H9 (cell line): ENCODE measurements at regions not wholly inside any gene's neighbourhood (a gene's known extent, or its start where the extent isn't known, plus 50 kb on each side); places are given as distances from the start of the nearest gene placed in this dataset.

Source experiments
- DNase-seq: peaks from one replicate; pipeline ENCODE4 v3.0.0-alpha.2; 2017
- H2AFZ ChIP-seq: one replicate; pipeline ENCODE4 v1.6.1; 2013; ENCODE audit warnings: mild to moderate bottlenecking, low read length, control low read depth, moderate library complexity
- H2AK5ac ChIP-seq: 2 replicates; pipeline ENCODE4 v1.6.1; 2013; ENCODE audit warnings: low read length, control low read depth, mixed read lengths; ENCODE audit not compliant: insufficient read length
- H2BK120ac ChIP-seq: one replicate; pipeline ENCODE4 v1.6.1; 2013; ENCODE audit warnings: low read depth, mild to moderate bottlenecking, low read length, control low read depth, inconsistent platforms; ENCODE audit not compliant: poor library complexity, severe bottlenecking
- H2BK12ac ChIP-seq: 2 replicates; pipeline ENCODE4 v1.6.1; 2013; ENCODE audit warnings: low read length, control low read depth, mixed read lengths, low read depth; ENCODE audit not compliant: insufficient read length
- H2BK15ac ChIP-seq: 2 replicates; pipeline ENCODE4 v1.6.1; 2013; ENCODE audit warnings: low read depth, low read length, control low read depth
- H2BK20ac ChIP-seq: one replicate; pipeline ENCODE4 v1.6.1; 2013; ENCODE audit warnings: low read depth, mild to moderate bottlenecking, low read length, control low read depth, inconsistent platforms; ENCODE audit not compliant: poor library complexity, severe bottlenecking
- H2BK5ac ChIP-seq: 2 replicates; pipeline ENCODE4 v1.6.1; 2013; ENCODE audit warnings: low read length, control low read depth, mixed read lengths; ENCODE audit not compliant: insufficient read length
- H3K14ac ChIP-seq: 2 replicates; pipeline ENCODE4 v1.6.1; 2013; ENCODE audit warnings: low read length, control low read depth; ENCODE audit not compliant: insufficient read depth
- H3K18ac ChIP-seq: 2 replicates; pipeline ENCODE4 v1.6.1; 2013; ENCODE audit warnings: low read depth, mild to moderate bottlenecking, mixed read lengths, low read length, control low read depth; ENCODE audit not compliant: insufficient read length
- H3K23ac ChIP-seq: 2 replicates; pipeline ENCODE4 v1.6.1; 2013; ENCODE audit warnings: low read length, control low read depth, mixed read lengths, low read depth; ENCODE audit not compliant: insufficient read length
- H3K23me2 ChIP-seq: 2 replicates; pipeline ENCODE4 v1.6.1; 2013; ENCODE audit warnings: low read depth, mild to moderate bottlenecking, mixed read lengths, low read length, control low read depth; ENCODE audit not compliant: insufficient read length, poor library complexity, severe bottlenecking
- H3K27ac ChIP-seq: 2 replicates; pipeline ENCODE4 v1.5.1; 2013; ENCODE audit warnings: low read length, control low read depth, mixed read lengths, low read depth; ENCODE audit not compliant: insufficient read length
- H3K27me3 ChIP-seq: 2 replicates; pipeline ENCODE4 v1.6.1; 2013; ENCODE audit warnings: low read length, control low read depth, inconsistent platforms; ENCODE audit not compliant: insufficient read depth
- H3K4ac ChIP-seq: 2 replicates; pipeline ENCODE4 v1.6.1; 2013; ENCODE audit warnings: low read depth, mild to moderate bottlenecking, control low read depth, inconsistent platforms, low read length, moderate library complexity
- H3K4me1 ChIP-seq: 2 replicates; pipeline ENCODE4 v1.6.1; 2013; ENCODE audit warnings: low read length, control low read depth, inconsistent platforms; ENCODE audit not compliant: insufficient read depth
- H3K4me2 ChIP-seq: 2 replicates; pipeline ENCODE4 v1.6.1; 2013; ENCODE audit warnings: low read length, control low read depth, mixed read lengths; ENCODE audit not compliant: insufficient read length, insufficient read depth
- H3K56ac ChIP-seq: 2 replicates; pipeline ENCODE4 v1.6.1; 2013; ENCODE audit warnings: low read depth, mild to moderate bottlenecking, mixed read lengths, low read length, control low read depth; ENCODE audit not compliant: insufficient read length
- H3K79me1 ChIP-seq: 2 replicates; pipeline ENCODE4 v1.6.1; 2013; ENCODE audit warnings: low read depth, mild to moderate bottlenecking, moderate library complexity, low read length, control low read depth, inconsistent platforms; ENCODE audit not compliant: insufficient read depth, poor library complexity, severe bottlenecking
- H3K79me2 ChIP-seq: 2 replicates; pipeline ENCODE4 v1.6.1; 2013; ENCODE audit warnings: low read length, control low read depth, inconsistent platforms; ENCODE audit not compliant: insufficient read depth
- H3K9ac ChIP-seq: 2 replicates; pipeline ENCODE4 v1.6.1; 2013; ENCODE audit warnings: low read length, control low read depth, mixed read lengths; ENCODE audit not compliant: insufficient read length; ENCODE audit errors: extremely low read depth
- H3K9me3 ChIP-seq: one replicate; pipeline ENCODE4 v1.6.1; 2013; ENCODE audit warnings: low read depth, low read length, inconsistent platforms; ENCODE audit not compliant: control insufficient read depth
- H3T11ph ChIP-seq: one replicate; pipeline ENCODE4 v1.6.1; 2013; ENCODE audit warnings: mild to moderate bottlenecking, low read length, control low read depth, inconsistent platforms
- H4K20me1 ChIP-seq: one replicate; pipeline ENCODE4 v1.6.1; 2013; ENCODE audit not compliant: control insufficient read depth, insufficient read length, insufficient read depth
- H4K5ac ChIP-seq: 2 replicates; pipeline ENCODE4 v1.6.1; 2013; ENCODE audit warnings: low read depth, mild to moderate bottlenecking, mixed read lengths, low read length, control low read depth; ENCODE audit not compliant: insufficient read length
- H4K8ac ChIP-seq: replicated peaks from 2 replicates; pipeline ENCODE4 v1.6.1; 2013; ENCODE audit warnings: low read length, control low read depth, mixed read lengths, low read depth; ENCODE audit not compliant: insufficient read length
- H4K91ac ChIP-seq: 2 replicates; pipeline ENCODE4 v1.6.1; 2013; ENCODE audit warnings: low read depth, mild to moderate bottlenecking, moderate library complexity, mixed read lengths, low read length, control low read depth; ENCODE audit not compliant: insufficient read length
- H3K27ac Mint-ChIP-seq, 3 experiments: 2 replicates in 2 of 3; 3 replicates in 1 of 3; pipeline ENCODE4 v1.8.0; 2020 to 2021; ENCODE audit warnings: mixed read lengths in 3 of 3, mild to moderate bottlenecking in 1 of 3, moderate library complexity in 1 of 3
- H3K27me3 Mint-ChIP-seq: 2 replicates; pipeline ENCODE4 v1.8.0; 2021; ENCODE audit warnings: low read depth, mild to moderate bottlenecking, moderate library complexity, mixed read lengths
- H3K36me3 Mint-ChIP-seq, 3 experiments: 2 replicates in 2 of 3; 3 replicates in 1 of 3; pipeline ENCODE4 v1.8.0; 2020 to 2021; ENCODE audit warnings: low read depth in 3 of 3, mixed read lengths in 3 of 3; ENCODE audit not compliant: insufficient read depth in 1 of 3
- H3K4me1 Mint-ChIP-seq, 2 experiments: 2 replicates each; pipeline ENCODE4 v1.8.0; 2020; ENCODE audit warnings: mixed read lengths in 2 of 2
- H3K4me3 Mint-ChIP-seq, 2 experiments: 2 replicates in 1 of 2; 3 replicates in 1 of 2; pipeline ENCODE4 v1.8.0; 2020 to 2021; ENCODE audit warnings: mild to moderate bottlenecking in 2 of 2, mixed read lengths in 2 of 2, moderate library complexity in 1 of 2
- H3K9me3 Mint-ChIP-seq, 2 experiments: 2 replicates in 1 of 2; 3 replicates in 1 of 2; pipeline ENCODE4 v1.8.0; 2020; ENCODE audit warnings: mild to moderate bottlenecking in 2 of 2, mixed read lengths in 2 of 2, moderate library complexity in 1 of 2
- WGBS: extraction: QIAGEN DNeasy Blood & Tissue Kit; methylation state at CpG from one replicate; pipeline ENCODE4 v1.1.7; 2013; ENCODE audit warnings: missing lambda C conversion rate, low lambda C conversion rate, mixed read lengths; ENCODE audit not compliant: insufficient read length; ENCODE audit errors: extremely low coverage; 5-methylcytosine and 5-hydroxymethylcytosine counted together
- TF ChIP-seq, protein P1 (sequence below): fragments of 200-600 bp; sonication (generic); conservative IDR thresholded peaks from 3 replicates; pipeline ENCODE4 v1.8.0; 2021; ENCODE audit warnings: antibody characterized with exemption, mild to moderate bottlenecking

DNA sequence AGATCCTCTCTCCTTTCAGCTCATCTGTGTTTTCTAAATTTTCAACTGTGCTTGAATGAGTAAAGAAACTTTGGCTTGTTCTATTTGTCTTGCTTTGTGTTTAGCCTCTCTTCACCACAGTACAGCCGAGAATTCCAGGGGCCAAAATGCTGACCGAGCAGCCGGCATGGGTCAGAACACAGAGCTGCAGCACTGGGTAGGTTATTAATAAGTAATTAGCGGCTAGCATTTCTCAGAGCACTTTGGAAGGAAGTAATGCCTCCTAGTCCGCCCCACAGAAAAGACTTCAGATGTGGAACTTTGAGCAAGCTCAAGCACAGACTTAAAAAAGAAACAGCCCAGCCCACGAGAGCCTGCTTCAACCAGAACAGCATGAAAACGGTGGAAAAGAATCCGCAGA is 343.9 kb downstream of the ARRDC4 start:
- no peaks in the 10 kb centered on the region for H3K9me3 ChIP-seq
- no peaks in the 10 kb centered on the region for H3K36me3 Mint-ChIP-seq

More for the DNA sequence above, 343.9 kb downstream of the ARRDC4 start:
- Mint-ChIP-seq H3K27me3 (peaks cover 23% of the 10 kb centered on the region), H3K4me3 (no peak overlapping the region), H3K27ac (no peak overlapping the region), H3K9me3 (no peaks in the 10 kb centered on the region; a peak in 1 of 5 replicates), H3K4me1 (no peaks in the 10 kb centered on the region)
- TF ChIP-seq, protein P1, sequence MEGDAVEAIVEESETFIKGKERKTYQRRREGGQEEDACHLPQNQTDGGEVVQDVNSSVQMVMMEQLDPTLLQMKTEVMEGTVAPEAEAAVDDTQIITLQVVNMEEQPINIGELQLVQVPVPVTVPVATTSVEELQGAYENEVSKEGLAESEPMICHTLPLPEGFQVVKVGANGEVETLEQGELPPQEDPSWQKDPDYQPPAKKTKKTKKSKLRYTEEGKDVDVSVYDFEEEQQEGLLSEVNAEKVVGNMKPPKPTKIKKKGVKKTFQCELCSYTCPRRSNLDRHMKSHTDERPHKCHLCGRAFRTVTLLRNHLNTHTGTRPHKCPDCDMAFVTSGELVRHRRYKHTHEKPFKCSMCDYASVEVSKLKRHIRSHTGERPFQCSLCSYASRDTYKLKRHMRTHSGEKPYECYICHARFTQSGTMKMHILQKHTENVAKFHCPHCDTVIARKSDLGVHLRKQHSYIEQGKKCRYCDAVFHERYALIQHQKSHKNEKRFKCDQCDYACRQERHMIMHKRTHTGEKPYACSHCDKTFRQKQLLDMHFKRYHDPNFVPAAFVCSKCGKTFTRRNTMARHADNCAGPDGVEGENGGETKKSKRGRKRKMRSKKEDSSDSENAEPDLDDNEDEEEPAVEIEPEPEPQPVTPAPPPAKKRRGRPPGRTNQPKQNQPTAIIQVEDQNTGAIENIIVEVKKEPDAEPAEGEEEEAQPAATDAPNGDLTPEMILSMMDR = no peak
- H3K27me3 ChIP-seq = no peaks in the 10 kb centered on the region
- H2BK15ac ChIP-seq = no peak overlapping the region
- H4K8ac ChIP-seq = no peak overlapping the region
- no peak overlapping the region for H3K56ac ChIP-seq
- no peak overlapping the region for H2BK12ac ChIP-seq
- H3K18ac ChIP-seq = no peak overlapping the region
- no CpG with 5 or more reads among the region's 8 CpGs for WGBS
- H2BK20ac ChIP-seq = no peak overlapping the region
- H2AFZ ChIP-seq = no peak overlapping the region
- no peak for DNase-seq
- no peak overlapping the region for H3K4ac ChIP-seq
- no peak overlapping the region for H4K5ac ChIP-seq
- no peaks in the 10 kb centered on the region for H3K4me1 ChIP-seq
- no peak overlapping the region for H3T11ph ChIP-seq
- H3K79me1 ChIP-seq = no peaks in the 10 kb centered on the region
- no peak overlapping the region for H3K27ac ChIP-seq
- no peak overlapping the region for H3K14ac ChIP-seq
- no peak overlapping the region for H3K4me2 ChIP-seq
- no peak overlapping the region for H2BK5ac ChIP-seq
- no peak overlapping the region for H2BK120ac ChIP-seq
- H4K20me1 ChIP-seq = no peaks in the 10 kb centered on the region
- H3K23me2 ChIP-seq = no peaks in the 10 kb centered on the region
- H3K23ac ChIP-seq = no peak overlapping the region
- no peak overlapping the region for H4K91ac ChIP-seq
- H3K9ac ChIP-seq = no peak overlapping the region
- H2AK5ac ChIP-seq = no peak overlapping the region
- no peaks in the 10 kb centered on the region; the same call in 1 of the 2 replicates for H3K79me2 ChIP-seq
